GM10266 (cell line): ENCODE measurements at regions not wholly inside any gene's neighbourhood (a gene's known extent, or its start where the extent isn't known, plus 50 kb on each side); places are given as distances from the start of the nearest gene placed in this dataset.

Experiments used
- DNase-seq: peaks from one replicate; pipeline ENCODE4 v3.0.0; 2012; ENCODE audit errors: extremely low spot score
- TF ChIP-seq, protein P1 (sequence below): IDR thresholded peaks from 2 replicates; pipeline ENCODE4 v1.5.1; 2012; ENCODE audit warnings: mild to moderate bottlenecking, low read depth; ENCODE audit not compliant: control insufficient read depth, insufficient read depth; ENCODE audit errors: missing control alignments

DNA sequence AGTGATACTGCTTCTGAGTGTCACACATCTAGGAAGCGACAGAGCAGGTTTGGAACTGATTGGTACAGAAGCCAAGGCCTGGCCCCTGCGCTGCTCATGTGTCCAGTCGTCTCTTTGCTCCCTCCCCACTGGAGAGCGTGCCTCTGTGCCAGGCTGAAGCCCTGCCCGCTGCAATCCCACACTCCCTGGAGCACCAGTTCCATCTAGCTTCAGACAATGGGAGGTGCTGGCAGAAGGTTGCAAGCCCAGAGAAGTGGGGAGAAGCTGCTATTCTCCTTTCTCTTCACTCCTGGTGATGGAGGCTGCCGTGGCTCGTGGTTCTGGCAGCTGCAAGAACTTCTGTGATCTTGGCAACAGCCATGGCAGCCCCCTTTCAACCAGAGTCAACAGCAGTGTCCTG, 250.9 kb downstream of the MATN1 start:
- no peak for DNase-seq
- TF ChIP-seq, protein P1, sequence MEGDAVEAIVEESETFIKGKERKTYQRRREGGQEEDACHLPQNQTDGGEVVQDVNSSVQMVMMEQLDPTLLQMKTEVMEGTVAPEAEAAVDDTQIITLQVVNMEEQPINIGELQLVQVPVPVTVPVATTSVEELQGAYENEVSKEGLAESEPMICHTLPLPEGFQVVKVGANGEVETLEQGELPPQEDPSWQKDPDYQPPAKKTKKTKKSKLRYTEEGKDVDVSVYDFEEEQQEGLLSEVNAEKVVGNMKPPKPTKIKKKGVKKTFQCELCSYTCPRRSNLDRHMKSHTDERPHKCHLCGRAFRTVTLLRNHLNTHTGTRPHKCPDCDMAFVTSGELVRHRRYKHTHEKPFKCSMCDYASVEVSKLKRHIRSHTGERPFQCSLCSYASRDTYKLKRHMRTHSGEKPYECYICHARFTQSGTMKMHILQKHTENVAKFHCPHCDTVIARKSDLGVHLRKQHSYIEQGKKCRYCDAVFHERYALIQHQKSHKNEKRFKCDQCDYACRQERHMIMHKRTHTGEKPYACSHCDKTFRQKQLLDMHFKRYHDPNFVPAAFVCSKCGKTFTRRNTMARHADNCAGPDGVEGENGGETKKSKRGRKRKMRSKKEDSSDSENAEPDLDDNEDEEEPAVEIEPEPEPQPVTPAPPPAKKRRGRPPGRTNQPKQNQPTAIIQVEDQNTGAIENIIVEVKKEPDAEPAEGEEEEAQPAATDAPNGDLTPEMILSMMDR: no peak

GRCh38 chr1:30472009-30472408, 251.4 kb downstream of the MATN1 start:
- TF ChIP-seq, protein P1: no peak

DNA sequence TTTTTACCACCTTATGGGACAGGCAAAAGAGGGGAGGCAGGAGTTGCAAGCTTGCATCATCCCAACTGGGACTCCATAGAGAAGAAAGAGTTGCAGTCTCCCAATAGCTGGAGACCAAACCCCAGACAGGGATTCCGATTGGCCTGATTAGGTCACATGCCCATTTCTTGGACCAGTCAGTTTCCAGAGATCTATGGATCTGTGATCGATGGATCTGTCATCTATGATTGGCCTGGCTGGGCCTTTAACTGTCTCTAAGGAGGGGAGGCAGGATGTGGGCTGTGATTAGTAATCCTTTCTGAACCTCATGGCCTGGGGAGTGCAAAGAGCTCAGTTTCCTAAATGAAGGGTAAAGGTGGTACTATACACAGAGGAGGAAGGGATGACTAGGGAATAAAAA, 252.1 kb downstream of the MATN1 start:
- TF ChIP-seq, protein P1: no peak
- no peak for DNase-seq

More at GRCh38 chr1:30472009-30472408, 251.4 kb downstream of the MATN1 start:
- no peak for DNase-seq

- TF ChIP-seq, protein P1: no peak
- DNase-seq: no peak
Measured at GRCh38 chr1:30469426-30469825, 254.0 kb downstream of the MATN1 start.

DNA sequence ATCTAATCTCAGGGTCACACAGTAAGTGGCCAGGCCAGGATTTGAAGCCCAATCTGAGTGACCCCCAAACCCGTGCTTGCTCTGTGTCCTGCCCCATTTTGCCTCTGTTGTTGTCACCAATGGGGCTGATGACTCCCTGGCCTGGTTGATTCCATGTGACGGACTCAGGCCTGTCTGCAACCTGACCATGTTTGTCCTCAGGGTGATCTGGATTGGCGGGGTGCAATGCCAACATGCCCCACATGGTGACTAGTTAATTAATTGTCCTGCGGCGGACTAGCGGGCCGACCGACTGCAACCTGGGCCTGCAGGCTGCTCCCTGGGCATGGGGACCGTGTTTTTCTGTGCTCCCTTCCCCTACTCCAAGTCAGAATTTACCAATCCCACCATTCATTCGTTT, 256.3 kb downstream of the MATN1 start:
- TF ChIP-seq, protein P1: no peak
- no peak for DNase-seq

DNA sequence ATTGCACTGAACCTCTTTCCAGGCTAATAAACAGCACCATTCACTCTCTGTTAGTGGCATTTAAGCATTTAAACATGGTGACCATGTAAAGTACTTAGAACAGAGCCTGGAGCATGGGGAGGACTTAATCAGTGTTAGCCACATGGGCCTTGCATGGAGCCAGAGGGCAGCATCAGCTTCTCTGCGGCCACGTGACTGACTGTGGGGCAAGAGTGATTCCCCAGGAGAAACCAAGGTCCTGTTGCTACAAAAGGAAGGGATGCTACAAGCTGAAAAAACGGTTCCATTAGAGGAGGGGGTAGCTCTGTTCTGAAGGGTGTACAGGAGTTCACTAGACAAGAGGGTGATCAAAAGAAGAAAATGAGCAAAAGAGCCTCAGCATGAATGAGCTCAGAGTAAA, 256.8 kb downstream of the MATN1 start:
- TF ChIP-seq, protein P1: no peak
- no peak for DNase-seq

DNA sequence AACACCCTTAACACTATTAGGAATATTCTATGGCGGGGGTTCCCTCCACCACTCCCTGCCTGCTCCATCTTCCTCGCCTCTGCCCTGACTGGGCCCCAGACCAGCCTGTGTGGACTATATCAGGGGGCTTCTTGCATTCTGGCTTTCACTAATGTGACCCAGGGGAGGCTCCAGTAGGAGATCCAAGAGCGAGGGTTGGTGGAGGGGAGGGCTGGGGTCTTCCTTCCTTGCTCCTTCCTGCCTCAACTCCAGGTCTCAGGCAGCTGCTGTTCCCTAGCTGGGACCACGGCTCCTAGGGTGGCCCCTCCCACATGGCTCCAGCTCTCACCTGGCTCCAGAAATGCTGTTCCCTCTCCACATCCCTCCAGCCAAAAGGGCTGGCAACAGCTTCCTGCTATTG, 257.4 kb downstream of the MATN1 start:
- TF ChIP-seq, protein P1: no peak
- no peak for DNase-seq

DNA sequence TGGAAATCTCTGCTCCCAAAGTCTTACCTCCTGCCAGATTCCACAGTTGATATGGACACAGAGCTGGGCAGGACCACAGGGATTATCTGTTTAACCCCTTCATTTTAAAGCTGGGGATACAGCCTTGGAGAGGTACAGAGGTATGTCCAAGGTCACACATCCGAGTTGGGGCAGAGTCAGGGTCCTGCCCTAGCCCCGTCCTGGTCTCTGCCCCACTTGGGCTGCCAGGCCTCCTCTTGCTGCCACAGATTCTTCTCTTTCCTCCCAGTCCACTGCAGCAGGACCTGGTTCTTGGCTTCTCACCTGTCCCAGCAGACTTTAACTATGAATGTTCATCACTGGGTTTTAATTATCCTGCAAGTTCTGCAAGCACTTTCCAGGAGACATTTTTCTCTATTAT, 258.3 kb downstream of the MATN1 start:
- no peak for DNase-seq
- TF ChIP-seq, protein P1: no peak
